ENCODE measurements at regions not wholly inside any gene's neighbourhood (a gene's known extent, or its start where the extent isn't known, plus 50 kb on each side); places are given as distances from the start of the nearest gene placed in this dataset.

DNA sequence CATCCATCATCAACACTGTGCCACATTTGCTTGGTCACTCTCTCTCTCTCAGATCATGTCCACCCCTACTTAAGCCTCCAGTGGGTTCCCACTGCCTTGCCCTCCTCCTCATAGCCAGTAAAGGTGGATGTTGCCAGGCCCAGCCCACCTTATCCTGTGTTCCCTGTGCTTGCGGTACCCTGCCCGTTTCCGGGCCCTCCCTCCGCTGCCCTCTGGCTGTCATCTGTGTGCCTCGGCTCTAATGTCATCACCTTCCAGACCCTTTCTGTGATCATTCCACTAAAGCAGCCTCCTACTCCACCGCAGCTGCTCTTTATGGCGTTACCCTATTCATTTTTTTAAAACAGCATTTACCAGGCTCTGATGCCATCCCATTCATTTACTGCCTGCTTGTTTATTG is 305.7 kb upstream of the SKOR2 start:
- no peak overlapping the region for H3K4me3 ChIP-seq
- no peak for TF ChIP-seq Cebpa-rat (IDR thresholded peaks at IDR 0.05)
- H3K27ac ChIP-seq, result no peak overlapping the region
- H3K4me1 ChIP-seq, result peaks cover 32% of the 10 kb centered on the region
- peaks cover 3% of the 10 kb centered on the region for H3K27me3 ChIP-seq
- no peaks in the 10 kb centered on the region for H4K20me1 ChIP-seq
- H3K9me3 ChIP-seq, result no peaks in the 10 kb centered on the region
- no peak overlapping the region for H3K4me2 ChIP-seq
- H3K9ac ChIP-seq, result no peak overlapping the region
- no peaks in the 10 kb centered on the region for H3K36me3 ChIP-seq

DNA sequence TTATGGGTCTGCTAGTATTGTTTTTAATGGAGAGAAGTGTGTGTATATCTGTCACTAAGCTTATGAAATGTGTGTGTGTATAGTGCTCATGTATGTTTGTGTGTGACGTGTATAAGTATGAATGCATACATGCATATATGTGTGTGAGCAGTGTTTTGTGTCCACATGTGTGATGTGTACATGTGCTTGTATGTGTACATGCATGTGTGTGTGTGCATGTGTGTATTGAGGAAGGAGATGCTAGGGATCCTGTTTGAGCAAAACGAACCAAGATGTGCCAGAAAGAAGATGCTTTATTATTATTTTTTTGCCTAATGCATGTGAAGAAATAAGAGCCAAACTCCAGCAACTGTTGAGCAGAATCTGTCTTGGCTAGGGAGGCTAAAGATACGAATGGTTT is 301.3 kb upstream of the SKOR2 start:
- H3K9me3 ChIP-seq, result no peaks in the 10 kb centered on the region
- H3K4me2 ChIP-seq, result no peak overlapping the region
- no peaks in the 10 kb centered on the region for H3K36me3 ChIP-seq
- H3K27ac ChIP-seq, result no peak overlapping the region
- TF ChIP-seq Cebpa-rat (IDR thresholded peaks at IDR 0.05), result no peak
- no peaks in the 10 kb centered on the region for H3K27me3 ChIP-seq
- H4K20me1 ChIP-seq, result no peaks in the 10 kb centered on the region
- no peak overlapping the region for H3K9ac ChIP-seq
- no peak overlapping the region for H3K4me3 ChIP-seq
- peaks cover 15% of the 10 kb centered on the region for H3K4me1 ChIP-seq

- TF ChIP-seq Cebpa-rat (IDR thresholded peaks at IDR 0.05), result no peak
- H4K20me1 ChIP-seq, result no peaks in the 10 kb centered on the region
- H3K27ac ChIP-seq, result no peak overlapping the region
- H3K9me3 ChIP-seq, result no peaks in the 10 kb centered on the region
- H3K4me3 ChIP-seq, result no peak overlapping the region
- H3K36me3 ChIP-seq, result no peaks in the 10 kb centered on the region
- peaks cover 10% of the 10 kb centered on the region for H3K4me1 ChIP-seq
- no peaks in the 10 kb centered on the region for H3K27me3 ChIP-seq
- no peak overlapping the region for H3K9ac ChIP-seq
- no peak overlapping the region for H3K4me2 ChIP-seq
Measured at GRCh38 chr18:47550611-47551010, 299.2 kb upstream of the SKOR2 start.

- no peaks in the 10 kb centered on the region for H3K9me3 ChIP-seq
- no peak overlapping the region for H3K4me3 ChIP-seq
- TF ChIP-seq Cebpa-rat (IDR thresholded peaks at IDR 0.05), result no peak
- H3K4me2 ChIP-seq, result no peak overlapping the region
- no peak overlapping the region for H3K27ac ChIP-seq
- H3K9ac ChIP-seq, result no peak overlapping the region
- no peaks in the 10 kb centered on the region for H3K27me3 ChIP-seq
- no peaks in the 10 kb centered on the region for H4K20me1 ChIP-seq
- H3K4me1 ChIP-seq, result no peaks in the 10 kb centered on the region
- H3K36me3 ChIP-seq, result no peaks in the 10 kb centered on the region
Measured at GRCh38 chr18:47549021-47549540, 297.6 kb upstream of the SKOR2 start.

DNA sequence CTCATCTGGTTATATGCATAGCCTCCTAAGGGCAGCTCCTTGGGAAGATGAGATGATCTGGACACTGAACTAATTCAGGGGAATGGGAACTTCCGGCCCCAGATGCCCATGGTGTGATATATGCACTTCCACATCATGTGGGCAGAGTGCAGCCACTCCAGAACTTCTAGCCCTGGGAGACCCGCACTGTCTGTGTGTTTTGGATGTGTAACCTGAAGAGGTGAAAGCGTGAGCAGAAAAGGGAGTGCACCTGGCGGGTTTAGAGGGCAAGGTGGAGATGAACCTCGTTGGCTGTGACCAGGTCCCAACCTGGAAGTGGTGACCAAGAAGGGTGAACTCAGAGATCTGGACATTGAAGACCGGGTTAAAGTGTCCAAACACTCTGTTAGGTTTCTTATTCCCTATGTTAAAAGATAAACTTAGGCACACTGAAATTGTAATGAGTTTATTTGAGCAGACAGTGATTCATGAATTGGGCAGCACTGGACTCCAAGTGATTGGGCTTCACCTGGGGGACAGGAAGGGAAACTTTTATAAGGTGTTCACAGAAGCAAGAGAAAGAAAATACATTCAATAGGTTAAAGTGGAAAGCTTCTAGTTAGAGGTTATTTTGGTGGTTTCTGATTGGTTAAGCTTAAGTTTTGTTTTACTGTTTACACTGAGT is 296.2 kb upstream of the SKOR2 start:
- Histone ChIP-seq H4K20me1 (no peaks in the 10 kb centered on the region), H3K9ac (no peak overlapping the region)

GRCh38 chr18:47545613-47546012 is 294.2 kb upstream of the SKOR2 start:
- Histone ChIP-seq H3K4me1 (no peaks in the 10 kb centered on the region), H4K20me1 (no peaks in the 10 kb centered on the region), H3K9ac (no peak overlapping the region), H3K27me3 (no peaks in the 10 kb centered on the region), H3K4me2 (no peak overlapping the region), H3K9me3 (no peaks in the 10 kb centered on the region), H3K27ac (no peak overlapping the region), H3K36me3 (no peaks in the 10 kb centered on the region), H3K4me3 (no peak overlapping the region)
- no peak for TF ChIP-seq Cebpa-rat (IDR thresholded peaks at IDR 0.05)

More for the DNA sequence above, 296.2 kb upstream of the SKOR2 start:
- H3K27ac ChIP-seq, result no peak overlapping the region
- no peak overlapping the region for H3K4me3 ChIP-seq
- H3K27me3 ChIP-seq, result no peaks in the 10 kb centered on the region
- H3K36me3 ChIP-seq, result no peaks in the 10 kb centered on the region
- H3K4me2 ChIP-seq, result no peak overlapping the region
- no peaks in the 10 kb centered on the region for H3K9me3 ChIP-seq
- no peaks in the 10 kb centered on the region for H3K4me1 ChIP-seq
- no peak for TF ChIP-seq Cebpa-rat (IDR thresholded peaks at IDR 0.05)

DNA sequence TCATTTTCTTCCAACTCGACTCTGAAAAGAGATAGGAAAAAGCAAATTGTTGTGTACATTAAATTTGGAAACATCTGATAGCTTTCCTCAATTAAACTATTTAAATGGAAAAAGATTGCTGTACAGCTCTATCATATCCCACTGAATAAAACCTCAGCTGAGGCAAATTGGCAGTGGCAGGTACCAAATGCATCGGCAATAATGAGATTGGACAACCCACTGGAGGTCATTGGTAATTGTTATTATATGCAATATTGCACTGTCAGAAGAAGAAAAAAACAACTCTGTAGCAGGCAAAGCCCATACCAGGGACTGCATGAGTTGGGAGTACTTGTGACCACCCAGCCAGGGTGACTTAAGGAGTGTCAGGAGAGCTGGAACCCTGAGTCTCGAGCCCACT is 291.6 kb upstream of the SKOR2 start:
- Histone ChIP-seq H3K9me3 (no peaks in the 10 kb centered on the region), H3K9ac (no peak overlapping the region), H3K4me2 (no peak overlapping the region), H3K4me3 (no peak overlapping the region), H3K27me3 (no peaks in the 10 kb centered on the region), H3K4me1 (no peaks in the 10 kb centered on the region), H4K20me1 (no peaks in the 10 kb centered on the region), H3K36me3 (no peaks in the 10 kb centered on the region), H3K27ac (no peak overlapping the region)
- no peak for TF ChIP-seq Cebpa-rat (IDR thresholded peaks at IDR 0.05)

- Histone ChIP-seq H4K20me1 (no peaks in the 10 kb centered on the region), H3K9me3 (no peaks in the 10 kb centered on the region), H3K4me2 (no peak overlapping the region), H3K36me3 (no peaks in the 10 kb centered on the region), H3K27me3 (no peaks in the 10 kb centered on the region), H3K4me3 (no peak overlapping the region), H3K9ac (no peak overlapping the region), H3K27ac (no peak overlapping the region), H3K4me1 (no peaks in the 10 kb centered on the region)
- TF ChIP-seq Cebpa-rat (IDR thresholded peaks at IDR 0.05), result no peak
Measured at GRCh38 chr18:47542551-47542950, 291.1 kb upstream of the SKOR2 start.

- no peak overlapping the region for H3K9ac ChIP-seq
- no peaks in the 10 kb centered on the region for H4K20me1 ChIP-seq
- no peak overlapping the region for H3K4me3 ChIP-seq
- no peaks in the 10 kb centered on the region for H3K27me3 ChIP-seq
- no peak for TF ChIP-seq Cebpa-rat (IDR thresholded peaks at IDR 0.05)
- no peak overlapping the region for H3K27ac ChIP-seq
- no peaks in the 10 kb centered on the region for H3K36me3 ChIP-seq
- no peaks in the 10 kb centered on the region for H3K9me3 ChIP-seq
- no peaks in the 10 kb centered on the region for H3K4me1 ChIP-seq
- no peak overlapping the region for H3K4me2 ChIP-seq
Measured at GRCh38 chr18:47531717-47532116, 280.3 kb upstream of the SKOR2 start.

GRCh38 chr18:47530695-47531094 is 279.2 kb upstream of the SKOR2 start:
- no peak for TF ChIP-seq Cebpa-rat (IDR thresholded peaks at IDR 0.05)
- no peaks in the 10 kb centered on the region for H3K9me3 ChIP-seq
- H4K20me1 ChIP-seq, result no peaks in the 10 kb centered on the region
- no peaks in the 10 kb centered on the region for H3K4me1 ChIP-seq
- H3K4me3 ChIP-seq, result no peak overlapping the region
- no peak overlapping the region for H3K27ac ChIP-seq
- H3K9ac ChIP-seq, result no peak overlapping the region
- H3K4me2 ChIP-seq, result no peak overlapping the region
- no peaks in the 10 kb centered on the region for H3K27me3 ChIP-seq
- H3K36me3 ChIP-seq, result no peaks in the 10 kb centered on the region

DNA sequence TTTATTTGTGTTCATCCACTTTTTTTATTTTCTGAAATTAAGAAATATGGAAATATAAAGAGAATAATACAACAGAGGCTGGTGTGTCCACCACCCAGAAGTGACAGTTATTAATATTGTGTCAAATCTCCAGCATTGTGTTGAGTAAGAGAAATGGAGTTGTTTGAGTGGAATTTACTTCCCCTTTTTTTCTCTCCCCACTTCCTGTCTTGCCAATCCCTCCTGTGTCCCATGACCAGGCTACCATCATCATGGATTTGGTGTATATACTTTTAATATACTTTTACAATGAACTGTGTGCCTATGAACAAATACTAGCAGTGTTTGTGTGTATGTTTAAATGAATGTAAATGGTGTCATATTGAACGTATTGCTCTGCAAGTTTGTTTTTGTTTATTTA is 276.9 kb upstream of the SKOR2 start:
- H3K36me3 ChIP-seq, result no peaks in the 10 kb centered on the region
- no peak overlapping the region for H3K27ac ChIP-seq
- no peak overlapping the region for H3K9ac ChIP-seq
- H3K27me3 ChIP-seq, result no peaks in the 10 kb centered on the region
- TF ChIP-seq Cebpa-rat (IDR thresholded peaks at IDR 0.05), result no peak
- no peaks in the 10 kb centered on the region for H3K9me3 ChIP-seq
- H3K4me3 ChIP-seq, result no peak overlapping the region
- no peaks in the 10 kb centered on the region for H3K4me1 ChIP-seq
- H4K20me1 ChIP-seq, result no peaks in the 10 kb centered on the region
- no peak overlapping the region for H3K4me2 ChIP-seq
